ENCODE measurements at regions not wholly inside any gene's neighbourhood (a gene's known extent, or its start where the extent isn't known, plus 50 kb on each side); places are given as distances from the start of the nearest gene placed in this dataset.
A peak's percentile ranks its signal among the peaks of the same experiment; 100 is the strongest.
"Not testable (repeated sequence)": the region's sequence is repeated elsewhere in the genome, so short reads cannot be mapped to it uniquely, and the experiment has no call there.

DNA sequence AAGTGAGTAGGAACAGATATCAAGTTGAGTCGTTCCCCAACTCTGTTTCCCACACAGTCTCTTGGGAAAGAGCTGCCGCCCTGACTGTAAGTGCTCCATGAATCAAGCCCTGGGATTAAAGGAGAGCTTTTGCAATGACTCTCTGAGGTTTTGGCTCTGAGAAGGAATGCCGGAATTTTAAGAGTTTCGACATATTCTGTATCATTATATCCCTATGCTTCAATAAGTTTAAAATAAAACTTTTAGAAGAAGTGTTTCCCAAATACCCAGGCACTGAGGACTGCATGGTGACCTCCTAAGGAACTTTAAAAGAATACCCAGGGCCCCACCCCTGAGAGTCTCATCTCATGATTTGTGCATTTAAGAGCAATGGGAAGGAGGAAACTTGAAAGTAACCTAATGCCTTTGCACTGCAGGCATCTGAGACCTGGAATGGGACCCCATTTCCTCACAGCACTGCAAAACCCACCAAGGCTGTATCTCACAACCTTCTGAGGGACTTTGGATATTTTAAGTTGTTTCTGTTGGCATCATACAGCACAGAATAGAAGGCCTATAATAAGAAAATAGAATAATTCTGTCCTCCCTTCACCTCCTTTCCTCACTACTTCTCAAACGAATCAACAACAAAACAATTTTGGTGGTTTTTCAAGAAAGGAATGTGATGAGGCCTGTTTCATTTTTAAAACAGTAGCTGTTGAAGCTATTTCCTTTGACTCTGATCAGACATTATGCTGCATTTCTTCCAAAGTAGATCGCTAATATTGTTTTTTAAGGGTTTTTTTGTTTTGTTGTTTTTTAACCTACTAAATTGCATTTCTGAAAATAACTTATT is 121.2 kb downstream of the GASK1B start:
- DNase-seq: peak; percentile 14

DNA sequence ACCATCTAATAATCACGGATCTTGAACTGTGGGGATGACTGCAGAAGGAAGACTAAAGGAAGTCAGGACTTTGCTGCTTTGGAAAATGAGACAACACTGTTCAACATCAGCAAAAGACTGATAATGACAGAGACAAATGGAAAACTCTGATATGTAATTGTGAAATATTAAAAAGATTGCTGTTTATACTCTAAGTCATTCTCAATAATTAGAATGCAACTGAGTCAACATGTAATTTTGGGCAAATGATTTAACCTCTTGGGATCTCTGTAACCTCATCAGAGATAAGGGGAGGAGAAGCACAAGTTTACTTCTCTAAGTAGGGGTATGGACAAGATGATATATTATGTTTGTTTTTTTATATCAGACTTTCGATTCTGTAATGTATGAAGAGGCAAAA is 121.9 kb downstream of the GASK1B start:
- no peak for DNase-seq

DNA sequence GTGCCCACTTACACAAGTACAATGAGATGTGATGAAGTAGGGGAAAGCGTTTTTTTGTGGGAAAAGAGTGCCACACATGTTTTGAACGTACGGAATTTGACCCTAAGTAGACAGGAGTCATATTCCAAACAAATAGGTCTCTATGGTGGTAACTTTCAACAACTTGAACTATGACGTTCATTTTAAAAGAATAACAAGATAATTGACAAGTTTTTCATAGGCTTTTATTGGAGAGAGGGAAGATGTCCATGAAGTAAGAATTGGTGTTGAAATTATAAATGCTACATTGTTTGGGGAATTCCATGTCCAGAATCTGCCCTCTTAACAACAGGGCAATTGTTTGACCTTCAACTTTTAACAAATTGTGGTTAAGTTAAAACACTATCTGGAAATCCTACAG is 126.5 kb downstream of the GASK1B start:
- no peak for DNase-seq

- no peak for DNase-seq
Observed at GRCh38 chr4:158043971-158044618, 128.7 kb downstream of the GASK1B start.

DNA sequence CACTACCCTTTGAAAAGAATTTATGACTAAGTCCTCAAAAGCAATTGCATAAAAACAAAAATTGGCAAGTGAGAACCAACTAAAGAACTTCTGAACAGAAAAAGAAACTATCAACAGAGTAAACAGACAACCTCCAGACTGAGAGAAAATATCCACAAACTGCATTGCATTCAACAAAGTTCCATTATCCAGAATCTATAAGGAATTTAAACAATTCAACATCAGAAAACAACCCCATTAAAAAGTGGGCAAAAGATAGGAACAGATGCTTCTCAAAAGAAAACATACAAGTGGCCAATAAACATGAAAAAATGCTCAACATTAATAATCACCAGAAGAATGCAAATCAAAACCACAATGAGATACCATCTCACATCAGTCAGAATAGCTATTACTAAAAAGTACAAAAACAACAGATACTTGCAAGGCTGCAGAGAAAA is 130.2 kb downstream of the GASK1B start:
- no peak for DNase-seq

DNA sequence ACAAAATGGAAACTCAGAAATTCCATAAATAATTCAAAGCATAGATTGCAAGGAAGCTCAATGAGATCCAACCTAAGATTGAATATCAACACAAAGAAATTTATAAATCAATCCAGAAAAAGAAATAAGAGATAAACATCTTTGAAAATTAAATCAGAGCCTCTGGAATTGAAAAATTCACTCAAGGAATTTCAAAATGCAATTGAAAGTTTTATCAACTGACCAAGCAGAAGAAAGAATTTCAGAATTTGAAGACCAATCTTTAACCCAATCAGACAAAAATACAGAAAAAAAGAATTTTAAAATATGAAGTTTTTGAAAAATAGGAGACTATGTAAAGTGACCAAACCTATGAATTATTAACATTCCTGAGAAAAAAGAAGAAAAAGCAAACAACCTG is 134.1 kb downstream of the GASK1B start:
- DNase-seq: no peak

- no peak for DNase-seq
Observed at GRCh38 chr4:158036998-158037397, 135.8 kb downstream of the GASK1B start.

GRCh38 chr4:158035662-158036195 is 137.1 kb downstream of the GASK1B start:
- no peak for DNase-seq

DNA sequence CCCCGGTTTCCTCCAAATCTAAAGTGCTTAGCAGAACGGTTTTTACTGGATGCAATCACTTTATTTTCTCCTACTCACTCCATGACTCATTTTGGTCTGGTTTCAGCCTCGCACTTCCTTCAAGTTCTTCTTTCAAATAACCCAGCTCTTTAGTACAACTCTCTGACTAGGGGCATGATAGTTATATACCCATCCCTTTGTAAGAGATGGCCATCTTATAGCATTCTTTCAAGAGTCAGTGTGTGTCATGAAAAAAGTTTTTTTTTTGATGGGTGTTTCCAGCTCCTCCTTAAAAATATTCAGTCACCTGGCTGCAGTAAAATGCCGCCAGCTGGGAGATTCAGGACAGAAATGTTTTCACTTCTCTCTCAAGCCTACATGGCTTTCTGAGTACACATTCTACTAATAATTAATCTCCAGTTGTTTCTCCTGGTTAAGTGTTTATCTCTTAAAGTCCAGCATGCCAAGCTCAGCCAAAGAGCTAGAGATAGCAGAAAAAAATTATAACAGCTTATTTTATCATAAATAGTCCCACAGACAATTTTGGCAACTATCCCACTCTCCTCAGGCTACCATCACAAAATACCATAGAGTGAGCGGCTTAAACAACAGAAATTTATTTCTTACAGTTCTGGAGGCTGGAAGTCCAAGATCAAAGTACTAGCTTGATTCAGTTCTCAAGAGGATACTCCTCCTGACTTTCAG is 139.3 kb downstream of the GASK1B start:
- DNase-seq: no peak

GRCh38 chr4:158032733-158033415 is 140.0 kb downstream of the GASK1B start:
- no peak for DNase-seq

DNA sequence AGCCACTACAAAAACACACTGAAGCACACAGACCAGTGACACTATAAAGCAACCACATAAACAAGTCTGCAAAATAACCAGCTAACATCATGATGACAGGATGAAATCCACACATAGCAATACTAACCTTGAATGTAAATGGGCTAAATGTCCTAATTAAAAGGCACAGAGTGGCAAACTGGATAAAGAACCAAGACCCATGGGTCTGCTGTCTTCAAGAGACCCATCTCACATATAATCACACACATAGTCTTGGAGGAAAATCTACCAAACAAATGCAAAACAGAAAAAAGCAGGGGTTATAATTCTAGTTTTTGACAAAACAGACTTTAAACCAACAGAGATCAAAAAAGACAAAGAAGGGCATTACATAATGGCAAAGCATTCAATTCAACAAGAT is 144.4 kb downstream of the GASK1B start:
- not testable (repeated sequence) for DNase-seq

DNA sequence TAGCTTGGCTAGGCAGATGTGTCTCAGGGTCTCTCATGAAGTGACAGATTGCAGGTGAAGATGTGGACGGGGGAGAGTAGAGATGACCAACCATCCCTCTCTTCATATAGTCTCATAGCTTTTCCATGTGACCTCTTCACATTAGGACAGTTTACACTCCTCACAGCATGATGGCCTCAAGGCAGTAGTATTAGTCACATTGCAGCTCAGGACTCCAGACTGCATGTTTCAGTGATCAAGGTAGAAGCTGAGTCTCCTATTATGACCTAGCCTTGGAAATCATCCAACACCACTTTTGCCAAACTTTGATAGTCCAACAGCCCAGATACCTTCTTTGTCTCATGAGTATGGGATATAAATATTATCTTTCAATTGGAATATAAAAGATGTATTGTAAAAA is 147.7 kb downstream of the GASK1B start:
- DNase-seq: no peak

DNA sequence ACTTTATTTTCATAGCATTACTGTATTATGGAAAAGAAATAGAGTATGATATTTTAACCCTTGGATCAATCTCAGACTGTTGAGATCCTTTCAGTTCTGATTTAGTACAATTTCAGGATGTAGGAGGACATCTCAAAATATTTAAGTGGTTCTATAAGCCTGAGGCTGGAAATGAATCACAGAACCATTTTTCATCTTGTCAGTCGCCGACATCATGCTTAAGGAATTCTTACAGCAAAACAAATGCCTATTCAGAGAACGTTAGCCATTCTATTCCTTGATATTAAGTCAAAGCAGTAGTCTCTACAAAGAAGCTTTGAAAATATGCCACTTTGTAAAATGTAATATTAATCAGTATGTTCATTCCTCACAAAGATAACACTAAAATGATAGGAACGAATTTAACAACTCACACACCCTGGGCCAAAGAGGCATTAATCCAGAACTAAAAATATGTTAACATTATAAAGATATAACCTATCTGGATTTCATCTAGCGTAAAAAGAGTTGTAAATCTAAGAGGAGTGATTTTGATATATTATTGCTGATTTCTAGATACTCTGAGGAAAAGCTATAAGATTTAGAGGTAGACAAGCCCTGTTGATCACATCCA is 152.0 kb downstream of the GASK1B start:
- DNase-seq: peak; percentile 40

- DNase-seq: peak; percentile 76
Observed at GRCh38 chr4:158020176-158020575, 152.6 kb downstream of the GASK1B start.

DNA sequence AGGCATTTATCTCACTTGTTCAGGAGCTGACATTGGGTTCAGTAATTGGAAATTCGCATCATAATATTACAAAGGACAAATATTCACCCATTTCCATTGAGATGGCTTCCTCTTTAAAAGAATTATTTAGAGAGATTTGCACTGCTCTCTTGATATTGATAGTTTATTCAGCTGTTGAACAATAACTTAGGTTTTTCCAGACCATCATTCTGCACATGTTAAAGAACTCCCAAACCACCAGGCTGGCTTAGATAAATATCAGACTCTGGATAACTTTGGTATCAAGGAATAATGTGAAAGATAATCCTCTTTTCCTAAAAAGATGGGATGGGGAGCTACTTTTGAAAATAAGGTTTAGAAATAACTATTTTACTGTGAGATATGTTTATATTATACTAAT is 154.0 kb downstream of the GASK1B start:
- no peak for DNase-seq

DNA sequence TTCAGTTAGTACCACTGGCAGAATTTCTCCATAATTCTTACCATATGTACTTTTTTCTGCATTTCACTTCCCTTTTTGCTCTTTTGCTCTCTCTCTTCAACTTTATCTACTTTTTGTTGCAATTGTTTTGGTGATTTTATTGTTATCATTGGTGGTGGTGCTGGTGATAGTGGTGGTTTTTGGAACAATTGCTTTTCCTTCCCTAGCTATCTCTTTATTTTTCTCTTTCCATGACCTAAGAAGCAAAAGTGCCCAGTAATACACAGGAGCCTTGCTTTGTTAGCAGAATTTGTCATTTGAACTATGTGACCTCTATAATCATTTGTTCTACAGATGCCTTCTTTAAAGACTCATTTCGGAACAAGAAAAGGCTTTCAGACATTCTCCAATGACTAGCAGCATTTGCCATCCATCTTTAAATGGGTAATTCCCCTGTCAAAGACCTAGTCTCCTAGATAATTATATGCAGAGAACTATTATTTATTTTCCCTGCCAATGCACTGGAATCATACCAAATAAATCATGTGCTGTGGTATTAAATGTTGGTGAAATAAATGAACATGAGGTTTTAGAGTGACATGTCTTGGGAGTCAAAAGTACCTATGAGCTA is 154.5 kb downstream of the GASK1B start:
- no peak for DNase-seq

DNA sequence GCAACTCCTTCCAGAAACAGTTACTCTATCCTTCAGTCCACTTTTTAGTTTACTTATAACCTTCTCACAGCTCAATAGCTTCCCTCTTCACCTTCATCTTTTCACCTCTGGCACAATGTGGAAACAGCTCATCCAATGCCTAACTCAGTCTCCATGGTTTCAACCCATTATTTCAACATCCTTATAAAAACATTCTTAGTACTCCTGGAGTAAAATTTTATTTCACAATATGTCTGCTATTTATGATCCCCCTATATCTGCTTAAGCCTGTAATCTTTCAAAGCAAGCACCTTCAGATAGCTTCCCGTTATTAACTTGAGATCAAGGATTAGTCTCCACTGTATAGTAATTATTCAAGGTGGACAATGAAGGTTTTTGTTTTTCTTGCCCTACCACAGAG is 156.3 kb downstream of the GASK1B start:
- no peak for DNase-seq

GRCh38 chr4:158015241-158015640 is 157.6 kb downstream of the GASK1B start:
- DNase-seq: no peak

GRCh38 chr4:158013858-158014257 is 159.0 kb downstream of the GASK1B start:
- DNase-seq: no peak

- no peak for DNase-seq
Observed at GRCh38 chr4:158010361-158010760, 162.5 kb downstream of the GASK1B start.
